Neural cell (in vitro differentiated cells): ENCODE measurements at regions not wholly inside any gene's neighbourhood (a gene's known extent, or its start where the extent isn't known, plus 50 kb on each side); places are given as distances from the start of the nearest gene placed in this dataset.

Experiments
- H2AFZ ChIP-seq: fragments of 200-600, 300-800 bp; sonication (generic), shearing (Covaris generic); 2 replicates; pipeline ENCODE4 v1.6.0; 2014; ENCODE audit warnings: low read depth, mild to moderate bottlenecking, antibody characterized with exemption, low read length, moderate library complexity
- H3F3A ChIP-seq: fragments of 200-600 bp; shearing (Covaris generic); 2 replicates; pipeline ENCODE4 v1.6.1; 2016; ENCODE audit warnings: mild to moderate bottlenecking, moderate library complexity, mixed read lengths, antibody characterized with exemption, low read length; ENCODE audit not compliant: insufficient read depth, poor library complexity, severe bottlenecking
- H3K27ac ChIP-seq: fragments of 200-600, 300-800 bp; sonication (generic), shearing (Covaris generic); 2 replicates; pipeline ENCODE4 v1.5.1; 2014; ENCODE audit warnings: mild to moderate bottlenecking, low read length, moderate library complexity
- H3K27me3 ChIP-seq: fragments of 300-800, 200-600 bp; sonication (generic), shearing (Covaris generic); 2 replicates; pipeline ENCODE4 v1.6.0; 2014; ENCODE audit warnings: mild to moderate bottlenecking, low read depth, low read length, moderate library complexity; ENCODE audit not compliant: insufficient read depth
- H3K36me3 ChIP-seq: fragments of 300-800, 200-600 bp; sonication (generic), shearing (Covaris generic); 2 replicates; pipeline ENCODE4 v1.5.1; 2014; ENCODE audit warnings: mild to moderate bottlenecking, antibody characterized with exemption, low read length, moderate library complexity; ENCODE audit not compliant: insufficient read depth
- H3K4me2 ChIP-seq: fragments of 300-800, 200-600 bp; sonication (generic), shearing (Covaris generic); 2 replicates; pipeline ENCODE4 v1.6.0; 2014; ENCODE audit warnings: mild to moderate bottlenecking, low read length
- H3K4me3 ChIP-seq: fragments of 300-800, 200-600 bp; sonication (generic), shearing (Covaris generic); 2 replicates; pipeline ENCODE4 v1.5.1; 2014; ENCODE audit warnings: mild to moderate bottlenecking, low read length, moderate library complexity
- H3K79me2 ChIP-seq: fragments of 200-600 bp; shearing (Covaris generic); replicated peaks from 2 replicates; pipeline ENCODE4 v1.6.0; 2014; ENCODE audit warnings: mild to moderate bottlenecking, low read length, moderate library complexity; ENCODE audit not compliant: insufficient read depth
- H3K9ac ChIP-seq: fragments of 300-800, 200-600 bp; sonication (generic), shearing (Covaris generic); 2 replicates; pipeline ENCODE4 v1.6.1; 2016; ENCODE audit warnings: mild to moderate bottlenecking, low read length, mixed read lengths
- H3K9me2 ChIP-seq: fragments of 200-600 bp; shearing (Covaris generic); 2 replicates; pipeline ENCODE4 v1.6.1; 2016; ENCODE audit warnings: mild to moderate bottlenecking, low read length, mixed read lengths; ENCODE audit not compliant: insufficient read depth
- H3K9me3 ChIP-seq: fragments of 200-600, 300-800 bp; sonication (generic), shearing (Covaris generic); 2 replicates; pipeline ENCODE4 v1.6.1; 2016; ENCODE audit warnings: mild to moderate bottlenecking, mixed run types, low read length, moderate library complexity, mixed read lengths
- H4K20me1 ChIP-seq: fragments of 200-600 bp; shearing (Covaris generic); 2 replicates; pipeline ENCODE4 v1.6.1; 2016; ENCODE audit warnings: mild to moderate bottlenecking, mixed run types; ENCODE audit not compliant: insufficient read depth
- CTCF ChIP-seq: fragments of 450-650 bp; IDR thresholded peaks from 2 replicates; pipeline ENCODE4 v1.5.1; 2014; ENCODE audit warnings: antibody characterized with exemption, mild to moderate bottlenecking, moderate library complexity; ENCODE audit not compliant: poor library complexity, severe bottlenecking
- EP300 ChIP-seq: fragments of 450-650 bp; conservative IDR thresholded peaks from 2 replicates; pipeline ENCODE4 v1.6.1; 2014; ENCODE audit warnings: antibody characterized with exemption, mild to moderate bottlenecking, moderate library complexity; ENCODE audit not compliant: poor library complexity, severe bottlenecking
- EZH2 ChIP-seq: fragments of 200-600, 300-800 bp; shearing (Covaris generic), sonication (generic); IDR thresholded peaks from 2 replicates; pipeline ENCODE4 v1.6.1; 2014; ENCODE audit warnings: antibody characterized with exemption, low read length, borderline replicate concordance, mild to moderate bottlenecking; ENCODE audit not compliant: insufficient read depth, poor library complexity, severe bottlenecking
- MXI1 ChIP-seq: fragments of 450-650 bp; conservative IDR thresholded peaks from 2 replicates; pipeline ENCODE4 v1.6.1; 2014; ENCODE audit warnings: antibody characterized with exemption, mild to moderate bottlenecking; ENCODE audit not compliant: poor library complexity, severe bottlenecking
- POLR2AphosphoS5 ChIP-seq: IDR thresholded peaks from 2 replicates; pipeline ENCODE4 v1.6.1; 2012
- RAD21 ChIP-seq: fragments of 450-650 bp; conservative IDR thresholded peaks from 2 replicates; pipeline ENCODE4 v1.6.1; 2014; ENCODE audit warnings: antibody characterized with exemption, mild to moderate bottlenecking, moderate library complexity
- REST ChIP-seq: IDR thresholded peaks from 2 replicates; pipeline ENCODE4 v1.6.1; 2012; ENCODE audit warnings: borderline replicate concordance
- SMC3 ChIP-seq: fragments of 450-650 bp; conservative IDR thresholded peaks from 2 replicates; pipeline ENCODE4 v1.6.1; 2014; ENCODE audit warnings: antibody characterized with exemption, mild to moderate bottlenecking, moderate library complexity; ENCODE audit not compliant: poor library complexity
- TAF1 ChIP-seq: IDR thresholded peaks from 2 replicates; pipeline ENCODE4 v1.6.1; 2012; ENCODE audit warnings: low read depth

GRCh38 chr10:62662486-62662885, 142.0 kb upstream of the ADO start:
- H3K4me2 ChIP-seq: no peak overlapping the region
- H3K9ac ChIP-seq: no peak overlapping the region
- H4K20me1 ChIP-seq: no peaks in the 10 kb centered on the region
- no peak overlapping the region for H3K4me3 ChIP-seq
- no peaks in the 10 kb centered on the region for H3F3A ChIP-seq
- TF ChIP-seq EP300: no peak
- TF ChIP-seq CTCF: no peak
- no peak for TF ChIP-seq RAD21
- no peaks in the 10 kb centered on the region for H3K36me3 ChIP-seq
- no peaks in the 10 kb centered on the region for H3K27me3 ChIP-seq
- no peak overlapping the region for H3K27ac ChIP-seq
- H2AFZ ChIP-seq: no peak overlapping the region
- H3K9me2 ChIP-seq: no peaks in the 10 kb centered on the region
- no peaks in the 10 kb centered on the region for H3K79me2 ChIP-seq
- H3K9me3 ChIP-seq: no peaks in the 10 kb centered on the region

- Histone ChIP-seq H3K4me2 (no peak overlapping the region), H3K36me3 (no peaks in the 10 kb centered on the region), H4K20me1 (no peaks in the 10 kb centered on the region), H3K27me3 (no peaks in the 10 kb centered on the region), H3F3A (no peaks in the 10 kb centered on the region), H3K79me2 (no peaks in the 10 kb centered on the region), H3K27ac (no peak overlapping the region), H3K9me2 (no peaks in the 10 kb centered on the region), H3K9me3 (no peaks in the 10 kb centered on the region), H3K9ac (no peak overlapping the region), H3K4me3 (no peak overlapping the region), H2AFZ (no peak overlapping the region)
- TF ChIP-seq REST: no peak
Observed at GRCh38 chr10:62665771-62666170, 138.7 kb upstream of the ADO start.

GRCh38 chr10:62666275-62666674, 138.2 kb upstream of the ADO start:
- H4K20me1 ChIP-seq: no peaks in the 10 kb centered on the region
- H2AFZ ChIP-seq: no peak overlapping the region
- no peaks in the 10 kb centered on the region for H3K9me2 ChIP-seq
- no peak overlapping the region for H3K9ac ChIP-seq
- H3F3A ChIP-seq: no peaks in the 10 kb centered on the region
- H3K79me2 ChIP-seq: no peaks in the 10 kb centered on the region
- H3K4me3 ChIP-seq: no peak overlapping the region
- no peak overlapping the region for H3K27ac ChIP-seq
- no peak overlapping the region for H3K4me2 ChIP-seq
- H3K27me3 ChIP-seq: no peaks in the 10 kb centered on the region
- H3K9me3 ChIP-seq: no peaks in the 10 kb centered on the region
- TF ChIP-seq EP300 (no peak), RAD21 (no peak), POLR2AphosphoS5 (no peak), CTCF (no peak), MXI1 (no peak), SMC3 (no peak), EZH2 (no peak), TAF1 (no peak), REST (no peak)
- H3K36me3 ChIP-seq: no peaks in the 10 kb centered on the region
